IgD-negative memory B cell (primary cell): ENCODE measurements at regions not wholly inside any gene's neighbourhood (a gene's known extent, or its start where the extent isn't known, plus 50 kb on each side); places are given as distances from the start of the nearest gene placed in this dataset.
"Not testable (repeated sequence)": the region's sequence is repeated elsewhere in the genome, so short reads cannot be mapped to it uniquely, and the experiment has no call there.

Experiments
- H3K27ac Mint-ChIP-seq, 3 donors: one replicate each; pipeline ENCODE4 v1.8.0; 2020 to 2022; ENCODE audit warnings: mild to moderate bottlenecking in 3 of 3, mixed read lengths in 3 of 3, moderate library complexity in 1 of 3
- H3K27me3 Mint-ChIP-seq: one replicate; pipeline ENCODE4 v1.8.0; 2021; ENCODE audit warnings: mixed read lengths
- H3K36me3 Mint-ChIP-seq: one replicate; pipeline ENCODE4 v1.8.0; 2020; ENCODE audit warnings: mild to moderate bottlenecking, mixed read lengths
- H3K4me1 Mint-ChIP-seq, 3 donors: one replicate each; pipeline ENCODE4 v1.8.0; 2020 to 2022; ENCODE audit warnings: mixed read lengths in 3 of 3, mild to moderate bottlenecking in 1 of 3
- H3K4me3 Mint-ChIP-seq, 4 donors: one replicate each; pipeline ENCODE4 v1.8.0; 2020 to 2022; ENCODE audit warnings: mild to moderate bottlenecking in 4 of 4, mixed read lengths in 4 of 4, moderate library complexity in 3 of 4
- H3K9me3 Mint-ChIP-seq, 3 donors: one replicate each; pipeline ENCODE4 v1.8.0; 2020 to 2021; ENCODE audit warnings: mixed read lengths in 3 of 3, mild to moderate bottlenecking in 1 of 3

DNA sequence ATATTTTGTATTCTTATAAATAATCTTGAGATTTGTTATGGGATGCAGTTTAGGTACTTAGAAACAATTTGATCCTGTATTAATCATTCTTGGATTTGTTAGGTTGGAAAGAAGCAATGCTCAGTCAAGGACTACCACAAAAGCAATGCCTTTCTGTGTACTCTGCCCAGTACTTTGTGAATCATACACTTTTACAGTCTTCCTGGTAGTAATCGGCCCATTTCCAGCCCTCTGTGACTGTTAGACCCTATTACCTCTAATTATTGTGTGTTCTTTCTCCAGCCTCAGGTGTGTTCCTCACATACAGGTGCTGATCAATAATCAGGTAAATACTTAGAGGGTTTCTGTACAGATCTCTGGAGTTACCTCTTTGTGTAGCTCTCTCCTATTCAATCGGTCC lies 609.0 kb downstream of the KCNH5 start:
- Mint-ChIP-seq H3K4me1 (no peaks in the 10 kb centered on the region), H3K4me3 (no peak overlapping the region), H3K27ac (no peak overlapping the region), H3K36me3 (no peaks in the 10 kb centered on the region), H3K9me3 (peaks cover 8 to 41% (median 26%) of the 10 kb centered on the region in 3 donors), H3K27me3 (no peaks in the 10 kb centered on the region)

DNA sequence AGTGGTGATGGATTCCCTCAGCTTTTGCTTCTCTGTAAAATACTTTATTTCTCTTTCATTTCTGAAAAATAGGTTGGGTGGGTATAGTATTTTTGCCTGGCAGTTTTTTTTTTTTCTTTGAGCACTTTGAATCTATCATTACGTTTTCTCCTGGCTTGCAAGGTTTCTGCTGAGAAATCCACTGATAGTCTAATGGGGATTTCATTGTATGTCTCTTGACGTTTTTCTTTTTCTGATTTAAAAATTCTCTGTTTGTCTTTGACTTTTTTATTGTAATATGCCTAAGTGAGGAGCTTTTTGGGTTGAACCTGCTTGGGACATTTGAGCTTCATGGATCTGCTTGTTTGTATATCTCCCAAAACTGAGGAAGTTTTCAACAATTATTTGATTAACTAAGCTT lies 606.0 kb downstream of the KCNH5 start:
- no peak overlapping the region for H3K27ac Mint-ChIP-seq
- H3K27me3 Mint-ChIP-seq: no peaks in the 10 kb centered on the region
- H3K9me3 Mint-ChIP-seq: peaks cover 11 to 31% (median 17%) of the 10 kb centered on the region in 3 donors
- H3K36me3 Mint-ChIP-seq: no peaks in the 10 kb centered on the region
- H3K4me1 Mint-ChIP-seq: no peaks in the 10 kb centered on the region
- no peak overlapping the region for H3K4me3 Mint-ChIP-seq

DNA sequence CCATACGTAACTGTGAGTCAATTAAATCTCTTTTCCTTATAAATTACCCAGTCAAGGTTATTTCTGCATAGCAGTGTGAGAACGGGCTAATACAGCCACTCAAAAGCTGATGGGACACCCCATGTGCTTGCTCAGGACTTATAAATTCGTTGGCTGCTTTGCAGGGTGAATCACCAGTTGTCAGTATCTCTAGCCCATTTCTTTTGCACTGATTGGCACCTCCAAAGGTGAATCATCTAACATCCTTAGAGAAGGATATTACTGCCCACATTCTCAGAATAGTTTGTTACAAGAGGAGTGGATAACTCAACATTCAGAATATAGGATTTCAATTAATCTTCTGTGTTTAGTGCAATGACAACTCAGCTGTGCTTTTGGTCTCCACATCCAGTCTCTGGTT lies 601.5 kb downstream of the KCNH5 start:
- Mint-ChIP-seq H3K4me3 (no peak overlapping the region), H3K4me1 (no peaks in the 10 kb centered on the region), H3K9me3 (peaks cover 12 to 16% (median 12%) of the 10 kb centered on the region in 3 donors), H3K27me3 (no peaks in the 10 kb centered on the region), H3K36me3 (no peaks in the 10 kb centered on the region), H3K27ac (no peak overlapping the region)

DNA sequence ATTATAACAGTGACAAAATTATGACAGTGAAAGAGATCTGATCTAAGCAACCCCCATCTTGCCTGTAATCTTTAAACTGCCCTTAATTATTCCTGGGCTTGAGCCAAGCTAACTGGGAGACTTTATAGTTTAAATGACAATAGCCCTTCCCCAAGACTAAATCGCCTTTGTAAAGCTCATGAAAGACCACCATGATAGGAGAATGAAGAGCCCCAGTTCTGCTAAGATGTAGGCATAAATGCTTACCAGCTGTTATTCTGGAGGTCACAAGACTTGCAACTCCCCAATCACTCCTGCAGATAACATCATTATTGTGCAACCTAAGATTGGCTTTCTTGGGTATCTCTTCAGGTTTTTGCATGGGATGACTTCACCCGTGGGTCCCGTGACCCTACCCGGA lies 599.7 kb downstream of the KCNH5 start:
- Mint-ChIP-seq H3K4me3 (no peak overlapping the region), H3K4me1 (no peaks in the 10 kb centered on the region), H3K36me3 (no peaks in the 10 kb centered on the region), H3K9me3 (peaks cover 3 to 9% (median 5%) of the 10 kb centered on the region in 3 donors), H3K27me3 (no peaks in the 10 kb centered on the region), H3K27ac (no peak overlapping the region)

DNA sequence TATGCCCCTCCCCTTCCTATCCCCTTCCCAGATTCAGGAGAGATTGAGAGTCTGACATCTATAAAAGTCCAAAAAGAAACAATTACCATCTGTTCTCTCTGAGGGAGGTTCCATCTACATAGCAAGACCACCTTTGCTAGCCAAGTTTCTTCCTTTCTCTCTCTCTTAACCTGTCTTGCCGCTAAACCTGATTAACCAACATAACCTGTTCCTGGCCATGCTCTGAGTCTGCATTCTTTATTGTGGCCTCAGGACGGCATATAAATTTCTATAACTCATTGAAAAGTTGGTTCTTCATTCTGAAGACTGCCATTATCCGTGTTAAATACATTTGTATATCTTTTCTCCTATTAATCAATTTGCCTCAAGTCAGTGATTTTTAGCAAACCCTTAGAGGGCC lies 594.0 kb downstream of the KCNH5 start:
- H3K9me3 Mint-ChIP-seq: peaks cover 0 to 3% (median 0%) of the 10 kb centered on the region in 3 donors
- no peaks in the 10 kb centered on the region for H3K4me1 Mint-ChIP-seq
- H3K36me3 Mint-ChIP-seq: no peaks in the 10 kb centered on the region
- H3K4me3 Mint-ChIP-seq: no peak overlapping the region
- no peak overlapping the region for H3K27ac Mint-ChIP-seq
- no peaks in the 10 kb centered on the region for H3K27me3 Mint-ChIP-seq

DNA sequence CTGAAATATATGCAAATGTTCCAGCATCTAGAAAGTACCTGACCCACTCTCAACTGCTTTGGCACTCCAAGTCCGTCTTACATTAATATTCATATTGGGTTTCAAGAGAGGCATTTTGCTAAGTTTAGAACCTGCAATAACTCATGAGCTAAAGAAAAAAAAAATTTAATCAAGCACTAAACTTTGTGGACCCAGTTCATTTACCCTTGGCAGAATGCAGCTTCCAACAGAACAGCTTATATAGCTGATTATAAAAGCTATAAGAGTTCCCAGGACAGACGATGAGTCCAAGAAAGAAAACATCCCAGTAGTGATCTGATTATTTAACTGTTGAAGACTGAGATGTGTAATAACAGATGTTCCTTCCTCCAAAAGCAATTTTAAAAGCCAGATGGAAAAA lies 592.0 kb downstream of the KCNH5 start:
- no peaks in the 10 kb centered on the region for H3K4me1 Mint-ChIP-seq
- H3K27me3 Mint-ChIP-seq: no peaks in the 10 kb centered on the region
- peaks cover 0 to 2% (median 2%) of the 10 kb centered on the region in 3 donors for H3K9me3 Mint-ChIP-seq
- H3K4me3 Mint-ChIP-seq: no peak overlapping the region
- no peak overlapping the region for H3K27ac Mint-ChIP-seq
- no peaks in the 10 kb centered on the region for H3K36me3 Mint-ChIP-seq

DNA sequence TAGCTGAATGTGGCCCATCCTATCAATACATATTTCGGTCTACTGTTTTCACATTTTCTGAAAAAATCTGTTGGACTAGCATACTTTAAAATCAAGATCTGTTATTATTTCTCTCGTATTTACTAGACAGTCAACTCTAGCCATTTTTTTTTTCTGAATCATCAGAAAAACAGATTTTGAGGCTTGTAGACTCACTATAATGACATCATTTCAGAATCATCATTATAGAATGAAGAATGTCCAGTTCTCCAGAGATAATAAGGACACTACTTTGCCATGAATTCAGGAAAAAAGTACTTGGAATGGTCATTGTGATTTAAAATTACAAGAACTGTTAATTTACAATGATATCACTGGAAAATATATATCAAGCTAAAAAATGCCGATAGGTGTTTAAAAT lies 589.8 kb downstream of the KCNH5 start:
- no peak overlapping the region for H3K4me3 Mint-ChIP-seq
- H3K9me3 Mint-ChIP-seq: peaks cover 0 to 6% (median 2%) of the 10 kb centered on the region in 3 donors
- H3K27me3 Mint-ChIP-seq: no peaks in the 10 kb centered on the region
- H3K4me1 Mint-ChIP-seq: no peaks in the 10 kb centered on the region
- no peak overlapping the region for H3K27ac Mint-ChIP-seq
- H3K36me3 Mint-ChIP-seq: no peaks in the 10 kb centered on the region

DNA sequence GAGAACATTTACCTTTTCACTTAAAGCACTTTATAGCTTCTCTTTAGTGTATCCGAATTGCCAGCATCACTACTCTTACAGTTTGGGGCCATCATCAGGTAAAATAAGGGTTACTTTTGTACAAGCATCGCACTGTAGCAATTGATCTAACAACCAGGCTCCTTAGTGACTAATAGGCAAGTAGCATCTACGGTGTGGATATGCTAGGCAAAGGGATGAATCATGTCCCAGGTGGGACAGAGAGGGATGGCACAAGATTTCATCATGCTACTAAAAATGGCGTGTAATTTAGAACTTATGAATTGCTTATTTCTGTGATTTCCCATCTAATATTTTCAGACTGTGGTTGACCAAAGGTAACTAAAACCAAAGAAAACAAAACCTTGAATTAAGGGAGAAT lies 582.3 kb downstream of the KCNH5 start:
- Mint-ChIP-seq H3K36me3 (no peaks in the 10 kb centered on the region), H3K9me3 (peaks cover 2 to 8% (median 6%) of the 10 kb centered on the region in 3 donors), H3K4me3 (no peak overlapping the region), H3K4me1 (no peaks in the 10 kb centered on the region), H3K27ac (no peak overlapping the region), H3K27me3 (no peaks in the 10 kb centered on the region)

DNA sequence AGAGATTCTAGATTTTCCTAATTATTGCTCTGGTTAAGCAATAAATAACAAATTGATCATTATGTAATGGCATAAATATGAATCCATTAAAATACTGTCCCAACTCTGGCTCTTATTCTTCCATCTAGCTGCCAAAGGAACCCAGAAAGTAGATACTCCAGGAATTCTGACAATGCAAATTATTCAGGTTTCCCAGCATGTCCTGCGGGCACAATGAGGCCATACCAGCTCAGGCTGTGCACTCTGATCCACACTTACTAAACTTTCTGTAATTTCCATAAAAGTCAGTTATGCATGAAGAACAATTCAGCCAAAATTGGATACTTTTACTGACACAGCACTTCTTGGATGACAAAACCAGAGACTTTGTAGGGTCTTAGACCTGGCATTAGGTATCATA lies 576.3 kb downstream of the KCNH5 start:
- H3K9me3 Mint-ChIP-seq: peaks cover 0 to 8% (median 0%) of the 10 kb centered on the region in 3 donors
- no peaks in the 10 kb centered on the region for H3K36me3 Mint-ChIP-seq
- no peak overlapping the region for H3K4me3 Mint-ChIP-seq
- H3K27me3 Mint-ChIP-seq: no peaks in the 10 kb centered on the region
- H3K27ac Mint-ChIP-seq: no peak overlapping the region
- H3K4me1 Mint-ChIP-seq: no peaks in the 10 kb centered on the region

DNA sequence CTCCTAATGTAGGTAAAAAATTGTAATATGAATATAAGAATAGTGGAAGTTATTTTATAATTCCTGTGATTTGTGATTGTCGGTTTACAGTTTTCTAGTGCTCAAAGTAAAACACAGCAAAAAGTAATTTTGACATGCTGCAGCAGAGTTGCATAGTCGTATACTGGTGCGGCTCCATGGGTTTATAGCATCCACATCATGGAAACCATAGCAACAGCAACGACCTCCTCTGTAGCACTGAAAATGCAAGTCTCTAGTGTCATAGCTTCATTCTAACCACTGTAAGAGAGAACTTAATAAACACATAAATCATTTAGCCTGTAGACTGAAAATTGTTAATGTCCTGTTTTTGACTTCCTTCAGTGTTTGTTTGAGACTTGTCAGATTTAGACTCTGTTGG lies 574.3 kb downstream of the KCNH5 start:
- Mint-ChIP-seq H3K27me3 (no peaks in the 10 kb centered on the region), H3K4me3 (no peak overlapping the region), H3K36me3 (no peaks in the 10 kb centered on the region), H3K4me1 (no peaks in the 10 kb centered on the region), H3K9me3 (no peaks in the 10 kb centered on the region), H3K27ac (no peak overlapping the region)

DNA sequence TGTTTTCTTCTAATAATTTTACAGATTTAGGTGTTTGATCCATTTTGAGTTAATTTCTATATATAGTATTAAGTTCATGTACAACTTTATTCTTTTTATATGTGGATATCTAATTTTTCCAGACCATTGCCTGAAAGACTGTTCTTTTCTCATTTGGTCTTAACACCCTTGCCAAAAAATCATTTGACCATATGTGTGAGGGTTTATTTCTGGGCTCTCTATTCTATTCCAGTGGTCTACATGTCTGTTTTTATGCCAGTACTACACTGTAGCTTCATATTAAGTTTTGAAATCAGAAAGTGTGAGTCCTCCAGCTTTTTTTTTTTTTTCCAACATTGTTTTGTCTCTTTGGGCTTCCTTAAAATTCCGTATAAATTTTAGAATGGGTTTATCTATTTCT lies 554.1 kb downstream of the KCNH5 start:
- Mint-ChIP-seq H3K36me3 (no peaks in the 10 kb centered on the region), H3K27ac (no peak overlapping the region), H3K9me3 (peaks cover 0 to 6% (median 6%) of the 10 kb centered on the region in 3 donors), H3K4me3 (no peak overlapping the region), H3K27me3 (no peaks in the 10 kb centered on the region), H3K4me1 (no peaks in the 10 kb centered on the region)

DNA sequence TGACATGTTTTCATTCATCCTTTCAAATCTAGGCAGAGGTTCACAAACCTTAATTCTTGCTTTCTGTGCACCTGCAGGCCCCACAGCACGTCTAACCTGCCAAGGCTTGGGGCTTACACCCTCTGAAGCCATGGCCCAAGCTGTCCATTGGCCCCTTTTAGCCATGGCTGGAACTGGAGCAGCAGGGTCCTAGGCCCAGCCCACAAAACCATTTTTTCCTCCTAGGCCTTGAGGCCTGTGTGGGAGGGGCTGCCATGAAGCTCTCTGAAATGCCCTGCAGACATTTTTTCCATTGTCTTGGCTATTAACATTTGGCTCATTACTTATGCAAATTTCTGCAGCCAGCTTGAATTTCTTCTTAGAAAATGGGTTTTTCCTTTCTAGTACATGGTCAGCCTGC lies 547.5 kb downstream of the KCNH5 start:
- no peak overlapping the region for H3K27ac Mint-ChIP-seq

DNA sequence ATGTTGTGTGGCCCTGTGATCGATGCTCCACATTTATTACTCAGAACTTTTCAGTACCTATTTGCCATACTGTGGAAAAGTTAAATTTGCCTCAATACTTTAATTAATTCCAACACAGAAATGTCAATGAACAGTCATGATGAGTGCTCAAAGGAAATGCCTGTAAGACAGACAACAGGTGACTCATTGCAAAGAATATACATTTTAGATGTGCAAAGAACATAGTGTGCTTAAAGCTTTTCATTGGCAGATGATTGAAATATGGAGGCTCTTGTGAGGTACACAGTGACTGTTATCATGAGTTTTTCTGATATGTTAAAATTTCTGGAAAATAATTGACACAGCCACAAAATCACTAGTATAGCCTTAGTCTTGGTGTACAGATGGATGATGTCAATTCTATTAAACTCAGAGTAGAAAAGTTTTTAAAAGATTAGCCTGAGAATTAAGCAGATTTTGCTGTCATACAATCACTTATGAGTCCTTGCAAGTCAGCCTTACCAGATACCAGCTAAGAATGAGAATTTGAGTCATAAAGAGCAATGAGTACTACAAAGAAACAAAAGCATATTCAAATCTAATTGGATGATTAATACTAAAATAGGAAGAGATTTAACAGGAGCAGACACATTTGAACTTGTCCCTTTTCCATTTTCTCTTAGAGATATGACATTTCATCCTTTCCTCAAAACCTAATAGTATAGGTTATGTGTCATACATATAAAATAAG lies 544.1 kb downstream of the KCNH5 start:
- Mint-ChIP-seq H3K36me3 (no peaks in the 10 kb centered on the region), H3K9me3 (peaks cover 0 to 11% (median 6%) of the 10 kb centered on the region in 3 donors), H3K4me3 (no peak overlapping the region), H3K27ac (no peak overlapping the region), H3K4me1 (no peaks in the 10 kb centered on the region), H3K27me3 (no peaks in the 10 kb centered on the region)

More for the DNA sequence above, 547.5 kb downstream of the KCNH5 start:
- Mint-ChIP-seq H3K27me3 (no peaks in the 10 kb centered on the region), H3K4me3 (no peak overlapping the region), H3K36me3 (no peaks in the 10 kb centered on the region), H3K9me3 (peaks cover 0 to 15% (median 8%) of the 10 kb centered on the region in 3 donors), H3K4me1 (no peaks in the 10 kb centered on the region)

DNA sequence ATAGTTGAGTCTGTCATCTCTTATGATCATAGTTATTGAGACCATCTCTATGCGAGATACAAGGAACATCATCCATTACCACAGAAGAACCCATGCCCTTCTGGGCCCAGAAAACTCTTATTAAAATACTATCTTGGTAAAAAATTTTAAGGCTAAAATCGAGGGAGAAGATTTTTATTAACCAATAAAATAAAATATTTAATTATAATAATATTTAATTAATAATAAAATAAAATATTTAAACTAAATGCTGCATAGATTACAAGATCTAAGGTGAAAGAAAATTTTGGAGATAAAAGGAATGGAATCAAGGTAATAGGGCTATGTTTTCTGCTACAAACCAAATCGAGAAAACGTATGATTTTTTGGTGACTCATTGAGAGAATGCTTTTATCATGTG lies 540.2 kb downstream of the KCNH5 start:
- Mint-ChIP-seq H3K36me3 (no peaks in the 10 kb centered on the region), H3K27me3 (no peaks in the 10 kb centered on the region), H3K4me3 (no peak overlapping the region), H3K9me3 (peaks cover 0 to 11% (median 2%) of the 10 kb centered on the region in 3 donors), H3K4me1 (no peaks in the 10 kb centered on the region), H3K27ac (no peak overlapping the region)

DNA sequence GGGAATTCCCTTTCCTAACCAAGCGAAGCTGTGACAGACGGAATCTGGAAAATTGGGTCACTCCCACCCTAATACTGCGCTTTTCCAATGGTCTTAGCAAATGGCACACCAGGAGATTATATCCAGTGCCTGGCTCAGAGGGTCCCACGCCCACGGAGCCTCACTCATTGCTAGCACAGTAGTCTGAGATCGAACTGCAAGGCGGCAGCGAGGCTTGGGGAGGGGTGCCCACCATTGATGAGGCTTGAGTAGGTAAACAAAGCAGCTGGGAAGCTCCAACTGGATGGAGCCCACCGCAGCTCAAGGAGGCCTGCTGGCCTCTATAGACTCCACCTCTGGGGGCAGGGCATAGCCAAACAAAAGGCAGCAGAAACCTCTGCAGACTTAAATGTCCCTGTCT lies 523.9 kb downstream of the KCNH5 start:
- not testable (repeated sequence) for H3K4me3 Mint-ChIP-seq, H3K36me3 Mint-ChIP-seq, H3K4me1 Mint-ChIP-seq, H3K27me3 Mint-ChIP-seq
- peaks cover 8 to 14% (median 9%) of the 10 kb centered on the region in 3 donors for H3K9me3 Mint-ChIP-seq
- H3K27ac Mint-ChIP-seq: peak overlapping the region in 1 of 3 donors; percentile 19

DNA sequence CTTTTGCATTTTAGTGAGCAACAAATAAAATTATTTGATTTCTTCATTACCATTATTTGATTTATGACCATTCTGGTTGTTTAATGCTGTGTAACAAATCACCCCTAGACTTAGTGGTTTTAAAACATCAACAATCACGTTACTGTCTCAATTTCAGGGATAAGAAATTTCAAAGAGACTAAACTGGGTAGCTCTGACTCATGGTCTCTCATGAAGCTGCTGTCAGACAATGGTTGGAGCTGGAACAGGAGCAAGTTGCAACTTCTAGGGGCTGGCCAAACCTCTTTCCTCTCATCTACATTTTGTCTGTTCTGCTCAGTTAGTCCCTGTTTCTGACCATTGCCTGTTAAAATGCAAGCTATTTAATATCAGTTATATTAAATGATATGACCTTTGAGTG lies 517.0 kb downstream of the KCNH5 start:
- no peak overlapping the region for H3K4me3 Mint-ChIP-seq
- no peaks in the 10 kb centered on the region for H3K36me3 Mint-ChIP-seq
- no peaks in the 10 kb centered on the region for H3K27me3 Mint-ChIP-seq
- no peak overlapping the region for H3K27ac Mint-ChIP-seq
- peaks cover 3 to 19% (median 7%) of the 10 kb centered on the region in 3 donors for H3K9me3 Mint-ChIP-seq
- H3K4me1 Mint-ChIP-seq: peaks cover 0 to 2% (median 0%) of the 10 kb centered on the region in 3 donors
